OCI-LY3 (cell line): ENCODE measurements at regions not wholly inside any gene's neighbourhood (a gene's known extent, or its start where the extent isn't known, plus 50 kb on each side); places are given as distances from the start of the nearest gene placed in this dataset.

ENCODE experiments used
- H2AFZ ChIP-seq: fragments of 200-600, 300-600 bp; shearing (Covaris generic); 2 replicates; pipeline ENCODE4 v1.6.0; 2014; ENCODE audit warnings: antibody characterized with exemption, low read depth, low read length
- H3K27ac ChIP-seq: fragments of 200-600, 300-600 bp; sonication (generic); 2 replicates; pipeline ENCODE4 v1.5.1; 2014; ENCODE audit warnings: mild to moderate bottlenecking, low read length, moderate library complexity, mixed read lengths
- H3K27me3 ChIP-seq: fragments of 200-600, 300-600 bp; sonication (generic); 2 replicates; pipeline ENCODE4 v1.6.1; 2014; ENCODE audit warnings: low read depth, low read length, mixed read lengths
- H3K36me3 ChIP-seq: fragments of 200-600, 300-600 bp; sonication (generic); replicated peaks from 2 replicates; pipeline ENCODE3; 2014; ENCODE audit warnings: low read depth, low read length, mixed read lengths
- H3K4me1 ChIP-seq: fragments of 300-600, 200-600 bp; sonication (generic); 2 replicates; pipeline ENCODE4 v1.6.1; 2014; ENCODE audit warnings: low read length, mixed read lengths
- H3K4me2 ChIP-seq: fragments of 200-600, 300-600 bp; sonication (generic); 2 replicates; pipeline ENCODE4 v1.6.1; 2014; ENCODE audit warnings: low read length, mixed read lengths
- H3K4me3 ChIP-seq: fragments of 300-600, 200-600 bp; sonication (generic); 2 replicates; pipeline ENCODE4 v1.5.1; 2014; ENCODE audit warnings: antibody characterized with exemption, mild to moderate bottlenecking, low read length, moderate library complexity
- H3K79me2 ChIP-seq: fragments of 300-600, 200-600 bp; shearing (Covaris generic); 2 replicates; pipeline ENCODE4 v1.6.1; 2014; ENCODE audit warnings: mild to moderate bottlenecking, low read length, mixed read lengths
- H3K9ac ChIP-seq: fragments of 300-600, 200-600 bp; shearing (Covaris generic); 2 replicates; pipeline ENCODE4 v1.6.0; 2014; ENCODE audit warnings: mild to moderate bottlenecking, low read length, moderate library complexity
- H3K9me3 ChIP-seq: fragments of 200-600, 300-600 bp; shearing (Covaris generic); 2 replicates; pipeline ENCODE4 v1.6.1; 2014; ENCODE audit warnings: low read length, mixed read lengths; ENCODE audit not compliant: insufficient read depth
- H4K20me1 ChIP-seq: fragments of 200-600, 300-600 bp; sonication (generic); 2 replicates; pipeline ENCODE4 v1.6.1; 2016; ENCODE audit warnings: low read length, mixed read lengths; ENCODE audit not compliant: insufficient read depth
- EZH2phosphoT487 ChIP-seq: fragments of 200-600 bp; shearing (Covaris generic); IDR thresholded peaks from 2 replicates; pipeline ENCODE4 v1.6.1; 2018; ENCODE audit warnings: antibody characterized with exemption, mixed run types, low read depth
- TF ChIP-seq, protein P1 (sequence below): fragments of 200-600, 300-600 bp; sonication (generic); IDR thresholded peaks from 2 replicates; pipeline ENCODE4 v1.5.1; 2014; ENCODE audit warnings: antibody characterized with exemption, low read length, low read depth

DNA sequence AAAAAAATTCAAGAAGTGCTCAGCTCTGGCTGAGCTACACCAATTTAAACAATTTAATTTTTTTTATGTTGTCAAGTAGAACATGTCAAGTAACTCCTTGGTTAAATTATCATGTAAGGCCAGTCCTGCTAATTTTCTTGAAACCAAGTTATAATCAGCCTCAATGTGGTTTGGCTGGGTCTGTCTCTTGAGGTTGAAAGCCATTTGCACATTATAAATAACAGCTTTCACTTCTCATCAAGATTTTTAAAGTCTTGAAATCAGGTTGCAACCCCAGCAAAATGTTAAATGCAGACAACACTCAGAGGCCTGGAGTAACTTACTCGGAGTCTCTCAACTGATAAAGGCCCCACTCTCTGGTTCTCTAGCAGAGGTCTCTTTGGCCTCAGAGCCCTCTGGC is 324.4 kb downstream of the BRD1 start:
- H3K4me3 ChIP-seq, result no peak overlapping the region
- H3K4me1 ChIP-seq, result no peaks in the 10 kb centered on the region; the same call in 1 of the 2 replicates
- no peaks in the 10 kb centered on the region for H3K36me3 ChIP-seq
- H3K27ac ChIP-seq, result no peak overlapping the region
- no peak overlapping the region for H3K9ac ChIP-seq
- H4K20me1 ChIP-seq, result no peaks in the 10 kb centered on the region
- H3K4me2 ChIP-seq, result no peak overlapping the region
- no peaks in the 10 kb centered on the region for H3K27me3 ChIP-seq
- no peaks in the 10 kb centered on the region for H3K79me2 ChIP-seq
- no peak overlapping the region for H2AFZ ChIP-seq
- no peak for TF ChIP-seq EZH2phosphoT487
- TF ChIP-seq, protein P1, sequence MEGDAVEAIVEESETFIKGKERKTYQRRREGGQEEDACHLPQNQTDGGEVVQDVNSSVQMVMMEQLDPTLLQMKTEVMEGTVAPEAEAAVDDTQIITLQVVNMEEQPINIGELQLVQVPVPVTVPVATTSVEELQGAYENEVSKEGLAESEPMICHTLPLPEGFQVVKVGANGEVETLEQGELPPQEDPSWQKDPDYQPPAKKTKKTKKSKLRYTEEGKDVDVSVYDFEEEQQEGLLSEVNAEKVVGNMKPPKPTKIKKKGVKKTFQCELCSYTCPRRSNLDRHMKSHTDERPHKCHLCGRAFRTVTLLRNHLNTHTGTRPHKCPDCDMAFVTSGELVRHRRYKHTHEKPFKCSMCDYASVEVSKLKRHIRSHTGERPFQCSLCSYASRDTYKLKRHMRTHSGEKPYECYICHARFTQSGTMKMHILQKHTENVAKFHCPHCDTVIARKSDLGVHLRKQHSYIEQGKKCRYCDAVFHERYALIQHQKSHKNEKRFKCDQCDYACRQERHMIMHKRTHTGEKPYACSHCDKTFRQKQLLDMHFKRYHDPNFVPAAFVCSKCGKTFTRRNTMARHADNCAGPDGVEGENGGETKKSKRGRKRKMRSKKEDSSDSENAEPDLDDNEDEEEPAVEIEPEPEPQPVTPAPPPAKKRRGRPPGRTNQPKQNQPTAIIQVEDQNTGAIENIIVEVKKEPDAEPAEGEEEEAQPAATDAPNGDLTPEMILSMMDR, result no peak
- H3K9me3 ChIP-seq, result no peaks in the 10 kb centered on the region

DNA sequence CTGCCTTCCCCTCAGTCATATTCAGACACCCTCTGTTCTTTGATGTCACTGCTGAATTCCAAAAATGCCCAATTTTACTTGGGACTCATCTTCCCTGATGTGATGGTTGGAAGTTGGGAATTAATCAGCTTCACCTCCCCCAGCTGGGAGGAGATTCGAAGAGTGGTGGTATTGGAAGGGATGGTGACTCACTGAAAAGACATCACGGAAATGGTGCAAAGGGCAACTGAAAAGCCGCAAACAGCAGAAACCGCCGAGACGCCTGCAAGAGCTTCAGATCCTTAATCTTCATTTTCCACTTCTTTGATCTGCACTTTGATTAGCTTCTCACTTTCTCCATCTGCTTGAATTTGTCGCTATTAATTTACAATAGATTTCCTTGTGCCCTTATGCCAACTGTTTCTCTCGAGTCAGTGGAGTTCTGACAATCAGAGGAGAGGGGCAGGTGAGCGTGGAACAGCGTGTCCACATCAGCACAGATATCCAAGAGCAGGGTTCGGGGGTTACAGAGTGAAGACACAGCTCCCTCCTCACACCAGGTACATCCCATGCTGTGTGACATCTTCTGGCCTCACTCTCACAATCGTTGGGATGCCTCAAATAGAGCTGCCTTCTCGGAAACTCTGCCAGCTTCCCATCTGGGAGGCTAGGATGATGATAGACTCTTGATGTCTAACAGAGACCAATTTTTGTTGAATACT is 325.4 kb downstream of the BRD1 start:
- H3K9me3 ChIP-seq, result no peaks in the 10 kb centered on the region
- no peak overlapping the region for H3K9ac ChIP-seq
- TF ChIP-seq, protein P1, result no peak
- no peak for TF ChIP-seq EZH2phosphoT487
- no peaks in the 10 kb centered on the region for H3K36me3 ChIP-seq
- H2AFZ ChIP-seq, result no peak overlapping the region
- H3K4me2 ChIP-seq, result no peak overlapping the region
- H3K27ac ChIP-seq, result no peak overlapping the region
- no peak overlapping the region for H3K4me3 ChIP-seq
- H4K20me1 ChIP-seq, result no peaks in the 10 kb centered on the region
- no peaks in the 10 kb centered on the region for H3K27me3 ChIP-seq
- no peaks in the 10 kb centered on the region; the same call in 1 of the 2 replicates for H3K4me1 ChIP-seq
- no peaks in the 10 kb centered on the region for H3K79me2 ChIP-seq

DNA sequence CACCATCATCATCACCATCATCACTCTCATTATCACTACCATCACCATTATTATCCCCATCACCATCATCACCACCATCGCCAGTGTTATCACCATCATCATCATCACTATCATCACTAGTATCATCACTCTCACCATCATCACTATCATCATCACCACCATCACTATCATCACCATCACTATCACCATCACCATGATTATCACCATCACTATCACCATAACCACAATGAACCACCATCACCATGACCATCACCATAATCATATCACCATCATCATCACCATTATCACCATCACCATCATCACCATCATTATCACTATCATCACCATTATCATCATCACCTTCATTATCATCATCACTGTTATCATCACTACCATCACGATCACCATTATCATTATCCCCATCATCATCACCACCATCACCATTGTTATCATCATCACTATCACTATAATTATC is 326.7 kb downstream of the BRD1 start:
- TF ChIP-seq, protein P1, result no peak
- no peak for TF ChIP-seq EZH2phosphoT487
- H3K4me1 ChIP-seq, result no peaks in the 10 kb centered on the region; the same call in 1 of the 2 replicates
- H3K4me3 ChIP-seq, result no peak overlapping the region
- H2AFZ ChIP-seq, result no peak overlapping the region
- H3K4me2 ChIP-seq, result no peak overlapping the region
- H3K79me2 ChIP-seq, result no peaks in the 10 kb centered on the region
- H3K9me3 ChIP-seq, result no peaks in the 10 kb centered on the region
- H4K20me1 ChIP-seq, result no peaks in the 10 kb centered on the region
- H3K9ac ChIP-seq, result no peak overlapping the region
- H3K36me3 ChIP-seq, result no peaks in the 10 kb centered on the region
- no peaks in the 10 kb centered on the region for H3K27me3 ChIP-seq
- no peak overlapping the region for H3K27ac ChIP-seq

DNA sequence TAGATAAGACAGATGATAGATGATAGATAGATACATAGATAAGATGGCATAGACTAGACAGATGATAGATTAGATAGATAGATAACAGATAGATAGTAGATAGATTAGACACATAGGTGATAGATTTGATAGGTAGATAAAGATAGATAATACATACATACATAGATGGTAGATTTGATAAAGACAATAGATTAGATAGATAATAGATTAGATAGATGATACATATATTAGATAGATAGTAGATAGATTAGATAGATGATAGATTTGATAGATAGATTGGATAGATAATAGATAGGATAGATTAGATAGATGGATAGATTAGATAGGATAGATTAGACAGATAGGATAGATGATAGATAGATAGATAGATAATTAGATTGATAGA is 327.6 kb downstream of the BRD1 start:
- H3K9me3 ChIP-seq, result no peaks in the 10 kb centered on the region

More for the DNA sequence above, 327.6 kb downstream of the BRD1 start:
- Histone ChIP-seq H2AFZ (no peak overlapping the region), H3K27me3 (no peaks in the 10 kb centered on the region), H3K36me3 (no peaks in the 10 kb centered on the region), H3K9ac (no peak overlapping the region), H3K79me2 (no peaks in the 10 kb centered on the region), H3K4me3 (no peak overlapping the region), H3K4me2 (no peak overlapping the region), H3K4me1 (no peaks in the 10 kb centered on the region; the same call in 1 of the 2 replicates), H3K27ac (no peak overlapping the region), H4K20me1 (no peaks in the 10 kb centered on the region)
- TF ChIP-seq EZH2phosphoT487, result no peak
- TF ChIP-seq, protein P1, result no peak
